Endothelial cell of umbilical vein (primary cell): ENCODE measurements at regions not wholly inside any gene's neighbourhood (a gene's known extent, or its start where the extent isn't known, plus 50 kb on each side); places are given as distances from the start of the nearest gene placed in this dataset.

Experiments
- BruUV-seq: library from RNA; stranded (reverse); fragments of 400-500 nt; replicated peaks from 2 replicates; lab custom pipeline; 2021; lab: Mats Ljungman, UMichigan
- CTCF ChIA-PET: fragments of 300-600, 350-600 bp; sonication (Branson Sonifier 250); formaldehyde crosslinking; loops from one replicate; lab custom pipeline; 2021; ENCODE audit warnings: antibody characterized with exemption, inconsistent platforms; lab: Charles Lee
- POLR2A ChIA-PET: fragments of 300-600, 350-600 bp; sonication (Branson Sonifier 250); formaldehyde crosslinking; loops from one replicate; lab custom pipeline; 2021; ENCODE audit warnings: antibody characterized with exemption, inconsistent platforms; lab: Charles Lee
- DNase-seq: peaks from one replicate; pipeline ENCODE4 v3.0.0-alpha.2; 2011; ENCODE audit warnings: low read depth, low spot score
- FAIRE-seq: peaks from 2 replicates; lab custom pipeline; 2011; peaks lifted over from hg19 to GRCh38; lab: Jason Lieb, UNC
- H2AFZ ChIP-seq: 2 replicates; pipeline ENCODE4 v1.6.0; 2012; ENCODE audit warnings: low read depth, low read length, control low read depth, inconsistent platforms
- H3K27ac ChIP-seq: 2 replicates; pipeline ENCODE4 v1.5.1; 2011; ENCODE audit warnings: low read depth, mild to moderate bottlenecking, control low read depth, low read length, moderate library complexity; ENCODE audit not compliant: insufficient read depth
- H3K27me3 ChIP-seq, 2 experiments: 2 replicates each; pipeline versions ENCODE4 v1.6.0 to v1.6.1; 2011; ENCODE audit warnings: low read length in 2 of 2, mixed read lengths in 1 of 2; ENCODE audit not compliant: control insufficient read depth in 2 of 2, insufficient read depth in 2 of 2
- H3K36me3 ChIP-seq, 2 experiments: 2 replicates in 1 of 2; 3 replicates in 1 of 2; pipeline ENCODE4 v1.5.1; 2011; ENCODE audit warnings: low read length in 2 of 2, mild to moderate bottlenecking in 1 of 2, moderate library complexity in 1 of 2; ENCODE audit not compliant: control insufficient read depth in 2 of 2, insufficient read depth in 2 of 2; ENCODE audit errors: extremely low read depth in 1 of 2
- H3K4me1 ChIP-seq: 3 replicates; pipeline ENCODE4 v1.5.1; 2011; ENCODE audit warnings: mild to moderate bottlenecking, low read length; ENCODE audit not compliant: control insufficient read depth, insufficient read depth; ENCODE audit errors: extremely low read depth
- H3K4me2 ChIP-seq: 2 replicates; pipeline ENCODE4 v1.6.1; 2011; ENCODE audit warnings: low read length, control low read depth, mixed read lengths; ENCODE audit not compliant: insufficient read depth
- H3K4me3 ChIP-seq, 3 experiments: fragments of 200-600 bp in 1 of 3; sonication (generic), shearing (Covaris generic) in 1 of 3; replicated peaks in 1 of 3; 2 replicates each; pipeline ENCODE4 v1.5.1; 2011 to 2016; ENCODE audit warnings: control low read depth in 3 of 3, low read length in 3 of 3, mild to moderate bottlenecking in 2 of 3, inconsistent platforms in 1 of 3, low read depth in 1 of 3, moderate library complexity in 1 of 3; ENCODE audit not compliant: insufficient read depth in 1 of 3
- H3K79me2 ChIP-seq: 2 replicates; pipeline ENCODE4 v1.6.0; 2012; ENCODE audit warnings: low read length, inconsistent platforms; ENCODE audit not compliant: control insufficient read depth, insufficient read depth
- H3K9ac ChIP-seq: replicated peaks from 2 replicates; pipeline ENCODE3; 2011; ENCODE audit warnings: low read length, control low read depth; ENCODE audit not compliant: insufficient read depth; ENCODE audit errors: extremely low read depth
- H3K9me1 ChIP-seq: replicated peaks from 3 replicates; pipeline ENCODE4 v1.6.0; 2011; ENCODE audit warnings: mild to moderate bottlenecking, low read length; ENCODE audit not compliant: control insufficient read depth, insufficient read depth; ENCODE audit errors: extremely low read depth
- H3K9me3 ChIP-seq: replicated peaks from 2 replicates; pipeline ENCODE4 v1.5.1; 2012; ENCODE audit warnings: low read length, inconsistent platforms; ENCODE audit not compliant: control insufficient read depth, insufficient read depth
- H4K20me1 ChIP-seq: replicated peaks from 2 replicates; pipeline ENCODE3; 2011; ENCODE audit warnings: mild to moderate bottlenecking, low read length; ENCODE audit not compliant: control insufficient read depth, insufficient read depth; ENCODE audit errors: extremely low read depth
- EZH2 ChIP-seq: IDR thresholded peaks from 2 replicates; pipeline ENCODE4 v1.6.1; 2012; ENCODE audit warnings: borderline replicate concordance, low read depth, mild to moderate bottlenecking, moderate library complexity, low read length, inconsistent platforms; ENCODE audit not compliant: severe bottlenecking
- FOS ChIP-seq: IDR thresholded peaks from 2 replicates; pipeline ENCODE4 v1.6.1; 2011; ENCODE audit warnings: mild to moderate bottlenecking, low read length, moderate library complexity, borderline replicate concordance; ENCODE audit not compliant: insufficient read depth
- GATA2 ChIP-seq: IDR thresholded peaks from 2 replicates; pipeline ENCODE4 v1.7.0; 2011; ENCODE audit warnings: low read depth, mild to moderate bottlenecking, moderate library complexity, mixed read lengths, low read length; ENCODE audit not compliant: insufficient read length, insufficient read depth
- MYC ChIP-seq: IDR thresholded peaks from one replicate; pipeline ENCODE4 v1.6.1; 2011; ENCODE audit warnings: mild to moderate bottlenecking, low read depth, low read length
- POLR2A ChIP-seq: IDR thresholded peaks from 2 replicates; pipeline ENCODE4 v1.6.1; 2012; ENCODE audit warnings: low read depth, mild to moderate bottlenecking, control low read depth, low read length
- POLR2AphosphoS5 ChIP-seq: IDR thresholded peaks from 2 replicates; pipeline ENCODE4 v1.6.1; 2012; ENCODE audit warnings: low read depth, mild to moderate bottlenecking, control low read depth, low read length, moderate library complexity; ENCODE audit not compliant: insufficient read depth
- dilution Hi-C: fragments of 300-500 bp; cut with MboI; formaldehyde crosslinking; loops from one replicate; pipeline ENCODE4 v1.15.0; 2019; ENCODE audit warnings: low sequenced_read_pairs; ENCODE audit not compliant: extremely low pct_ligation_motif_present
- intact Hi-C: fragments of 100-400 bp; cut with micrococcal nuclease; formaldehyde crosslinking; loops from one replicate; pipeline ENCODE4 v1.10.0; 2022
- TF ChIP-seq, protein P1 (sequence below), 2 donors: IDR thresholded peaks; 1 replicate in 1 of 2; 2 replicates in 1 of 2; pipeline ENCODE4 v1.5.1; 2011; ENCODE audit warnings: low read length in 2 of 2, mild to moderate bottlenecking in 2 of 2, moderate library complexity in 2 of 2, control low read depth in 1 of 2, inconsistent platforms in 1 of 2, low read depth in 1 of 2; ENCODE audit not compliant: insufficient read depth in 1 of 2; ENCODE audit errors: extremely low read depth in 1 of 2
- TF ChIP-seq, protein P2 (sequence below): IDR thresholded peaks from 2 replicates; pipeline ENCODE4 v1.6.1; 2011; ENCODE audit not compliant: insufficient read depth, insufficient read length

DNA sequence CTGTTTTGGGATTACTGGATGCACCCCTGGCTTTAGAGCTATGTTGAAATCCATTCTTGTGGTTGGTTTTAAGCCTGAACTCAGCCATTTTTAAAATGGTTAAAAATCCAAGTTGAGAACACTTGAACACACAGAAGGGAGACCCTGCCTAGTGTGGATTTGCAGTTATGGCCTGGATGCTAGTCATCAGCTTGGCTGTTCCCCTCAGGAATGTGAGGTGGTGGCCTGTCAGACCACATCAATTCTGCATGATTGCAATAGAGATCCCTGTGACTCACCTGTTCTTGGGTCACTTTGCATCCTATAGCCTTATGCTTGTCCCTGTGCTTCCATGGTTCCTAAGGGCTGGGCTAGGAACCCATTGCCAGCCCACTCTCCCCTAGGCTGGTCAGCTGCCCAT, 454.1 kb downstream of the ATP23 start:
- no peak overlapping the region for H3K4me3 ChIP-seq
- POLR2A ChIA-PET, result no interaction called here
- FAIRE-seq (no peak), DNase-seq (no peak)
- no TSS peak for BruUV-seq
- no peaks in the 10 kb centered on the region for H3K9me1 ChIP-seq
- no peaks in the 10 kb centered on the region for H3K9me3 ChIP-seq
- no peaks in the 10 kb centered on the region for H3K36me3 ChIP-seq
- H3K27ac ChIP-seq, result no peak overlapping the region
- CTCF ChIA-PET, result interaction anchor here (1.3 kb wide), 1 partner anchor 15 kb away, joined by 3 read pairs; no protein-coding TSS in a partner anchor
- no peaks in the 10 kb centered on the region for H3K4me1 ChIP-seq
- no peak overlapping the region for H2AFZ ChIP-seq
- intact Hi-C loops (no loop called here), dilution Hi-C loops (no loop called here)
- no peak overlapping the region for H3K9ac ChIP-seq
- no peaks in the 10 kb centered on the region for H4K20me1 ChIP-seq
- H3K79me2 ChIP-seq, result no peaks in the 10 kb centered on the region
- no peak overlapping the region for H3K4me2 ChIP-seq
- no peaks in the 10 kb centered on the region for H3K27me3 ChIP-seq
- TF ChIP-seq FOS (no peak), EZH2 (no peak), POLR2AphosphoS5 (no peak), POLR2A (no peak), GATA2 (no peak), MYC (no peak)
- TF ChIP-seq, protein P1, sequence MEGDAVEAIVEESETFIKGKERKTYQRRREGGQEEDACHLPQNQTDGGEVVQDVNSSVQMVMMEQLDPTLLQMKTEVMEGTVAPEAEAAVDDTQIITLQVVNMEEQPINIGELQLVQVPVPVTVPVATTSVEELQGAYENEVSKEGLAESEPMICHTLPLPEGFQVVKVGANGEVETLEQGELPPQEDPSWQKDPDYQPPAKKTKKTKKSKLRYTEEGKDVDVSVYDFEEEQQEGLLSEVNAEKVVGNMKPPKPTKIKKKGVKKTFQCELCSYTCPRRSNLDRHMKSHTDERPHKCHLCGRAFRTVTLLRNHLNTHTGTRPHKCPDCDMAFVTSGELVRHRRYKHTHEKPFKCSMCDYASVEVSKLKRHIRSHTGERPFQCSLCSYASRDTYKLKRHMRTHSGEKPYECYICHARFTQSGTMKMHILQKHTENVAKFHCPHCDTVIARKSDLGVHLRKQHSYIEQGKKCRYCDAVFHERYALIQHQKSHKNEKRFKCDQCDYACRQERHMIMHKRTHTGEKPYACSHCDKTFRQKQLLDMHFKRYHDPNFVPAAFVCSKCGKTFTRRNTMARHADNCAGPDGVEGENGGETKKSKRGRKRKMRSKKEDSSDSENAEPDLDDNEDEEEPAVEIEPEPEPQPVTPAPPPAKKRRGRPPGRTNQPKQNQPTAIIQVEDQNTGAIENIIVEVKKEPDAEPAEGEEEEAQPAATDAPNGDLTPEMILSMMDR (IDR thresholded peaks at IDR 0.05; ENCODE audit: extremely low read depth in 1 of 2, insufficient read depth in 1 of 2, low read depth in 1 of 2, low read length in 2 of 2), result no peak
- TF ChIP-seq, protein P2, sequence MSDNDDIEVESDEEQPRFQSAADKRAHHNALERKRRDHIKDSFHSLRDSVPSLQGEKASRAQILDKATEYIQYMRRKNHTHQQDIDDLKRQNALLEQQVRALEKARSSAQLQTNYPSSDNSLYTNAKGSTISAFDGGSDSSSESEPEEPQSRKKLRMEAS, result no peak
